Fibroblast of the conjunctiva (primary cell): ENCODE measurements at regions not wholly inside any gene's neighbourhood (a gene's known extent, or its start where the extent isn't known, plus 50 kb on each side); places are given as distances from the start of the nearest gene placed in this dataset.
"Not testable (repeated sequence)": the region's sequence is repeated elsewhere in the genome, so short reads cannot be mapped to it uniquely, and the experiment has no call there.

Source experiments
- DNase-seq: peaks from one replicate; pipeline ENCODE4 v3.0.0-alpha.2; 2010; ENCODE audit warnings: low read depth

GRCh38 chr1:206408371-206409288 is 61.6 kb upstream of the IKBKE start:
- not testable (repeated sequence) for DNase-seq

- no peak for DNase-seq
Measured at GRCh38 chr1:206411321-206411720, 59.0 kb upstream of the IKBKE start.

GRCh38 chr1:206415942-206416341 is 54.3 kb upstream of the IKBKE start:
- no peak for DNase-seq

GRCh38 chr1:206417774-206418614 is 52.3 kb upstream of the IKBKE start:
- DNase-seq: no peak

- DNase-seq: no peak
Measured at GRCh38 chr1:206419250-206419649, 51.0 kb upstream of the IKBKE start.

- DNase-seq: no peak
Measured at GRCh38 chr1:206419783-206420182, 50.5 kb upstream of the IKBKE start.

GRCh38 chr1:206420471-206420870 is 49.8 kb upstream of the IKBKE start:
- no peak for DNase-seq
